ENCODE measurements at regions not wholly inside any gene's neighbourhood (a gene's known extent, or its start where the extent isn't known, plus 50 kb on each side); places are given as distances from the start of the nearest gene placed in this dataset.
A peak's percentile ranks its signal among the peaks of the same experiment; 100 is the strongest.

GRCh38 chr3:194000100-194000499, 135.8 kb upstream of the HES1 start:
- WGBS, 5 donors = 88 to 96% (median 91%) methylated on average over 4 of the region's 4 CpGs
- Histone ChIP-seq H3K4me3 (no peak overlapping the region), H3K27ac (no peak overlapping the region), H3K9me3 (no peaks in the 10 kb centered on the region), H3K36me3 (no peaks in the 10 kb centered on the region), H3K27me3 (peaks cover 0 to 10% (median 0%) of the 10 kb centered on the region in 3 donors), H3K4me1 (peaks cover 30 to 48% (median 46%) of the 10 kb centered on the region in 4 donors)
- TF ChIP-seq POLR2A (IDR thresholded peaks at IDR 0.05) = no peak
- TF ChIP-seq CTCF (IDR thresholded peaks at IDR 0.05) = no peak
- TF ChIP-seq POLR2AphosphoS5 (IDR thresholded peaks at IDR 0.05) = no peak
- no peak for TF ChIP-seq EP300 (IDR thresholded peaks at IDR 0.05)
- DNase-seq = no peak
- intact Hi-C loops (cut with DNase I; ENCODE audit: low total_unique reads) = no loop called here

- H3K4me3 ChIP-seq = no peak overlapping the region
- 71 to 100% (median 79%) methylated on average over 4 of the region's 4 CpGs for WGBS, 5 donors
- H3K27ac ChIP-seq = no peak overlapping the region
- intact Hi-C loops (cut with DNase I; ENCODE audit: low total_unique reads) = no loop called here
- no peak for TF ChIP-seq EP300 (IDR thresholded peaks at IDR 0.05)
- TF ChIP-seq CTCF (IDR thresholded peaks at IDR 0.05) = no peak
- TF ChIP-seq POLR2AphosphoS5 (IDR thresholded peaks at IDR 0.05) = no peak
- TF ChIP-seq POLR2A (IDR thresholded peaks at IDR 0.05) = no peak
- no peaks in the 10 kb centered on the region for H3K9me3 ChIP-seq
- H3K27me3 ChIP-seq = peaks cover 0 to 10% (median 0%) of the 10 kb centered on the region in 3 donors
- no peaks in the 10 kb centered on the region for H3K36me3 ChIP-seq
- H3K4me1 ChIP-seq = peaks cover 30 to 52% (median 47%) of the 10 kb centered on the region in 4 donors
- DNase-seq = no peak
Observed at GRCh38 chr3:194000712-194001111, 135.2 kb upstream of the HES1 start.

- no peak for DNase-seq
- peaks cover 30 to 58% (median 45%) of the 10 kb centered on the region in 4 donors for H3K4me1 ChIP-seq
- H3K36me3 ChIP-seq = no peaks in the 10 kb centered on the region
- WGBS, 5 donors = 70 to 81% (median 77%) methylated on average over 20 of the region's 20 CpGs
- H3K9me3 ChIP-seq = no peaks in the 10 kb centered on the region
- H3K27me3 ChIP-seq = peaks cover 0 to 10% (median 0%) of the 10 kb centered on the region in 3 donors
- H3K4me3 ChIP-seq = no peak overlapping the region
- intact Hi-C loops (cut with DNase I; ENCODE audit: low total_unique reads) = no loop called here
- TF ChIP-seq POLR2A (IDR thresholded peaks at IDR 0.05) = no peak
- no peak for TF ChIP-seq POLR2AphosphoS5 (IDR thresholded peaks at IDR 0.05)
- TF ChIP-seq CTCF (IDR thresholded peaks at IDR 0.05) = no peak
- TF ChIP-seq EP300 (IDR thresholded peaks at IDR 0.05) = no peak
- H3K27ac ChIP-seq = peak overlapping the region; percentile 10 to 94 (median 86)
Observed at GRCh38 chr3:194001728-194002459, 134.1 kb upstream of the HES1 start.

- Histone ChIP-seq H3K27me3 (peaks cover 0 to 10% (median 0%) of the 10 kb centered on the region in 3 donors), H3K9me3 (no peaks in the 10 kb centered on the region), H3K36me3 (no peaks in the 10 kb centered on the region), H3K27ac (peak overlapping the region; percentile 77 to 94 (median 86)), H3K4me1 (peaks cover 30 to 48% (median 31%) of the 10 kb centered on the region in 4 donors), H3K4me3 (peak overlapping the region; percentile 37 to 45 (median 40))
- 5 to 6% (median 5%) methylated on average over 47 to 58 of the region's 58 CpGs for WGBS, 5 donors
- intact Hi-C loops (cut with DNase I; ENCODE audit: low total_unique reads) = no loop called here
- TF ChIP-seq POLR2A (IDR thresholded peaks at IDR 0.05) (no peak), POLR2AphosphoS5 (IDR thresholded peaks at IDR 0.05) (peak; percentile 15 to 88 (median 78)), CTCF (IDR thresholded peaks at IDR 0.05) (no peak), EP300 (IDR thresholded peaks at IDR 0.05) (peak; percentile 49)
- DNase-seq = peak; percentile 90 to 95
Observed at GRCh38 chr3:194003114-194004057, 132.6 kb upstream of the HES1 start.

Measured in stomach (tissue), 8 donors.